ENCODE measurements at regions not wholly inside any gene's neighbourhood (a gene's known extent, or its start where the extent isn't known, plus 50 kb on each side); places are given as distances from the start of the nearest gene placed in this dataset.

- Histone ChIP-seq H4K20me1 (ENCODE audit: insufficient read depth, poor library complexity, severe bottlenecking) (no peaks in the 10 kb centered on the region), H3K4me3 (no peak overlapping the region), H3K36me3 (replicated peaks; ENCODE audit: insufficient read depth, low read depth) (no peaks in the 10 kb centered on the region), H3K79me2 (no peaks in the 10 kb centered on the region), H3K27me3 (peaks cover 3% of the 10 kb centered on the region), H3K9me2 (replicated peaks; ENCODE audit: insufficient read depth) (no peaks in the 10 kb centered on the region), H3K4me2 (no peak overlapping the region), H3K4me1 (ENCODE audit: insufficient read depth) (no peaks in the 10 kb centered on the region), H3K9me3 (ENCODE audit: low read depth) (no peaks in the 10 kb centered on the region), H2AFZ (no peak overlapping the region), H3K27ac (no peak overlapping the region)
- no peak for DNase-seq (ENCODE audit: low spot score)
- WGBS (ENCODE audit: low lambda C conversion rate, missing lambda C conversion rate): 68% methylated on average over 7 of the region's 7 CpGs
- no peak for TF ChIP-seq EZH2phosphoT487 (IDR thresholded peaks at IDR 0.05; ENCODE audit: low read depth, severe bottlenecking, unreplicated experiment)
- no peak for TF ChIP-seq CTCF (IDR thresholded peaks at IDR 0.05; ENCODE audit: poor library complexity)
- TF ChIP-seq EZH2 (IDR thresholded peaks at IDR 0.05; ENCODE audit: borderline replicate concordance): no peak
Observed at GRCh38 chr4:3677748-3678070, 88.5 kb upstream of the ADRA2C start.

- WGBS (ENCODE audit: low lambda C conversion rate, missing lambda C conversion rate): 83% methylated on average over 24 of the region's 24 CpGs
- peaks cover 3% of the 10 kb centered on the region for H3K27me3 ChIP-seq
- H3K4me1 ChIP-seq (ENCODE audit: insufficient read depth): peaks cover 3% of the 10 kb centered on the region
- H3K9me2 ChIP-seq (replicated peaks; ENCODE audit: insufficient read depth): no peaks in the 10 kb centered on the region
- H3K79me2 ChIP-seq: no peaks in the 10 kb centered on the region
- no peak overlapping the region for H3K27ac ChIP-seq
- no peak for DNase-seq (ENCODE audit: low spot score)
- H3K36me3 ChIP-seq (replicated peaks; ENCODE audit: insufficient read depth, low read depth): no peaks in the 10 kb centered on the region
- H3K9me3 ChIP-seq (ENCODE audit: low read depth): no peaks in the 10 kb centered on the region
- no peak overlapping the region for H2AFZ ChIP-seq
- no peaks in the 10 kb centered on the region for H4K20me1 ChIP-seq (ENCODE audit: insufficient read depth, poor library complexity, severe bottlenecking)
- TF ChIP-seq EZH2 (IDR thresholded peaks at IDR 0.05; ENCODE audit: borderline replicate concordance) (no peak), CTCF (IDR thresholded peaks at IDR 0.05; ENCODE audit: poor library complexity) (no peak), EZH2phosphoT487 (IDR thresholded peaks at IDR 0.05; ENCODE audit: low read depth, severe bottlenecking, unreplicated experiment) (no peak)
- H3K4me2 ChIP-seq: no peak overlapping the region
- no peak overlapping the region for H3K4me3 ChIP-seq
Observed at GRCh38 chr4:3676907-3677747, 89.1 kb upstream of the ADRA2C start.

GRCh38 chr4:3676196-3676595, 90.0 kb upstream of the ADRA2C start:
- 83% methylated on average over 7 of the region's 7 CpGs for WGBS (ENCODE audit: low lambda C conversion rate, missing lambda C conversion rate)
- H3K27me3 ChIP-seq: peaks cover 3% of the 10 kb centered on the region
- H3K4me3 ChIP-seq: no peak overlapping the region
- no peak for TF ChIP-seq CTCF (IDR thresholded peaks at IDR 0.05; ENCODE audit: poor library complexity)
- no peak for TF ChIP-seq EZH2phosphoT487 (IDR thresholded peaks at IDR 0.05; ENCODE audit: low read depth, severe bottlenecking, unreplicated experiment)
- no peak for TF ChIP-seq EZH2 (IDR thresholded peaks at IDR 0.05; ENCODE audit: borderline replicate concordance)
- no peak overlapping the region for H3K4me2 ChIP-seq
- no peaks in the 10 kb centered on the region for H3K36me3 ChIP-seq (replicated peaks; ENCODE audit: insufficient read depth, low read depth)
- H3K79me2 ChIP-seq: no peaks in the 10 kb centered on the region
- H3K4me1 ChIP-seq (ENCODE audit: insufficient read depth): peaks cover 12% of the 10 kb centered on the region
- no peak for DNase-seq (ENCODE audit: low spot score)
- no peak overlapping the region for H3K27ac ChIP-seq
- no peaks in the 10 kb centered on the region for H3K9me3 ChIP-seq (ENCODE audit: low read depth)
- no peaks in the 10 kb centered on the region for H4K20me1 ChIP-seq (ENCODE audit: insufficient read depth, poor library complexity, severe bottlenecking)
- H2AFZ ChIP-seq: no peak overlapping the region
- no peaks in the 10 kb centered on the region for H3K9me2 ChIP-seq (replicated peaks; ENCODE audit: insufficient read depth)

Measured in hepatocyte (in vitro differentiated cells).